Left lung (tissue), 4 donors: ENCODE measurements at regions not wholly inside any gene's neighbourhood (a gene's known extent, or its start where the extent isn't known, plus 50 kb on each side); places are given as distances from the start of the nearest gene placed in this dataset.
A peak's percentile ranks its signal among the peaks of the same experiment; 100 is the strongest.

ENCODE experiments used
- ATAC-seq: fragments of 200-7000 bp; cut with Tn5 transposase; one replicate; pipeline ENCODE4 v1.9.1; 2020; ENCODE audit warnings: moderate library complexity
- DNase-seq, 4 donors: peaks; one replicate each; pipeline ENCODE4 v3.0.0-alpha.2; 2013 to 2020
- H3K27ac ChIP-seq, 2 donors: fragments of 200-600 bp; sonication (generic) in 1 of 2; one replicate each; pipeline versions ENCODE4 v1.5.0 to v1.8.0; 2020 to 2021
- H3K27me3 ChIP-seq, 2 donors: fragments of 200-600 bp; sonication (generic) in 1 of 2; one replicate each; pipeline versions ENCODE4 v1.5.0 to v1.8.0; 2020 to 2021
- H3K36me3 ChIP-seq, 2 donors: fragments of 200-600 bp; sonication (generic) in 1 of 2; one replicate each; pipeline versions ENCODE4 v1.5.0 to v1.8.0; 2020 to 2021
- H3K4me1 ChIP-seq, 2 donors: fragments of 200-600 bp; one replicate each; pipeline ENCODE4 v1.8.0; 2021
- H3K4me3 ChIP-seq, 2 donors: fragments of 200-600 bp; sonication (generic) in 1 of 2; one replicate each; pipeline versions ENCODE4 v1.5.0 to v1.8.0; 2020 to 2021; ENCODE audit warnings: mild to moderate bottlenecking in 1 of 2
- H3K9me3 ChIP-seq, 2 donors: fragments of 200-600 bp; sonication (generic) in 1 of 2; one replicate each; pipeline versions ENCODE4 v1.5.0 to v1.8.0; 2020 to 2021
- CTCF ChIP-seq, 2 donors: fragments of 200-600 bp; sonication (generic) in 1 of 2; IDR thresholded peaks; one replicate each; pipeline versions ENCODE4 v1.5.0 to v1.8.0; 2021; ENCODE audit warnings: antibody characterized with exemption in 2 of 2
- intact Hi-C, 2 donors: fragments of 100-400 bp; cut with DNase I; formaldehyde crosslinking; loops; one replicate each; pipeline versions ENCODE4 v1.11.2 to v1.14.2; 2022
- donor health status: DM: no; HTN: yes; CAD: no.
- donor health status: DM: no; HTN: no; CAD: no.

GRCh38 chr11:45085646-45086501, 60.6 kb upstream of the PRDM11 start:
- intact Hi-C loops, result no loop called here

GRCh38 chr11:45086526-45086925, 59.9 kb upstream of the PRDM11 start:
- H3K4me1 ChIP-seq, result peaks cover 8 to 26% of the 10 kb centered on the region in 2 donors

More at GRCh38 chr11:45085646-45086501, 60.6 kb upstream of the PRDM11 start:
- no peak overlapping the region for H3K27ac ChIP-seq
- H3K4me3 ChIP-seq, result no peak overlapping the region
- TF ChIP-seq CTCF (IDR thresholded peaks at IDR 0.05), result no peak
- DNase-seq (no peak), ATAC-seq (no peak)
- peaks cover 8 to 25% of the 10 kb centered on the region in 2 donors for H3K4me1 ChIP-seq
- no peaks in the 10 kb centered on the region for H3K9me3 ChIP-seq
- H3K27me3 ChIP-seq, result no peaks in the 10 kb centered on the region
- H3K36me3 ChIP-seq, result no peaks in the 10 kb centered on the region

DNA sequence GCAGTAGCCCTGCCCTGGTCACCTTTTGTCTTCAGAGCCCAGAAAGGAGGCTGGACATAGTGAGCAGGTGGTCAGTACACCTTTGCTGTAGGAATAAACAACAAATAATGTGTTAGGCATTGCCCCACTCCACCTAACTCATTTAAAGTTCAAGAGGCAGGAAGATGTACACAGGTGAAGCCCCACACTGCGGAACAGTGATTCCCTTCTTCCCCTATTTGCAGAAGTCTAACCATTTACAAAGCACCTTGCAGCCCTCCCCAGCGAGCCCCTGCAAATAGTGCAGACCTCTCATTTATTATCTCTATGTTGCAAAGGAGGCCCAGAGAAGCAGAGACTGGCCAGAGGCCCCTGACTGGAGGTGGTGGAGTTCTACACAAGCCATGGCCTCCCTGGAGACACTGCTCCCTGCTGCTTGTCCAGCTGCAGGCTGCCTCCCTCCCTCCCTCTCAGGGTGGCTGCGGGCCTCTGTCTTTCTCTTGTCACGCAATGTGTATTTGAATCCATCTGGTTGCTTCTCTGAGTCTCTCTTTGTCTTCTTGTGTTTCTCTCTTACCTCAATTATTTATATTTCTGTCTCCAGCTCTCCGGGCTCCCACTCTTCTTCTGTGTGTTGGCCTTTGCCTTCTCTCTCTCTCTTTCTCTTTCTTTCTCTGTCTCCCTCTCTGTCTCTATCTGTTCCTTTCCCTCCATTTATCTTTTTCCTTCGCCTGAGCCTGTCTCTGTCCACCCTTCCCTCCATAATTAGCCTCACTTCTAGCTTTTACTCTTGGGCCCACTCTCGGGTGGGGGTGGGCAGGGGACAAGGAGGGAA, 59.1 kb upstream of the PRDM11 start:
- no peaks in the 10 kb centered on the region for H3K36me3 ChIP-seq
- H3K9me3 ChIP-seq, result no peaks in the 10 kb centered on the region
- H3K4me1 ChIP-seq, result peaks cover 11 to 30% of the 10 kb centered on the region in 2 donors
- H3K27me3 ChIP-seq, result no peaks in the 10 kb centered on the region
- intact Hi-C loops, result no loop called here
- TF ChIP-seq CTCF (IDR thresholded peaks at IDR 0.05), result no peak
- DNase-seq (no peak), ATAC-seq (no peak)
- no peak overlapping the region for H3K4me3 ChIP-seq
- no peak overlapping the region for H3K27ac ChIP-seq

More at GRCh38 chr11:45086526-45086925, 59.9 kb upstream of the PRDM11 start:
- DNase-seq (no peak), ATAC-seq (no peak)
- H3K27me3 ChIP-seq, result no peaks in the 10 kb centered on the region
- H3K4me3 ChIP-seq, result no peak overlapping the region
- no peaks in the 10 kb centered on the region for H3K36me3 ChIP-seq
- no peaks in the 10 kb centered on the region for H3K9me3 ChIP-seq
- TF ChIP-seq CTCF (IDR thresholded peaks at IDR 0.05), result no peak
- no peak overlapping the region for H3K27ac ChIP-seq
- intact Hi-C loops, result no loop called here

DNA sequence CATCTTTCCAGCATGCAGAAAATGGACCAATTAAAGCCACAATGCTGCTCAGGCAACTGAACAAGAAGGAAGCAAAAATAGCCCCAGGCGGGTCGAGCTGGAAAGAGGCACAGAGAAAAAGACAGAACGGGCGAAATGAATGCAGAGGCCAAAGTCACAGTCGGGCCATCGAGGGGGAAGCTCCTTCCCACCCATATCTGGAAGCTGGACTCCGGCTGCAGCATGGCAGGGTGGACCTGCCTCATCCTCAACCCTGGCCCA, 58.6 kb upstream of the PRDM11 start:
- DNase-seq (no peak), ATAC-seq (no peak)
- H3K4me1 ChIP-seq, result peaks cover 14 to 29% of the 10 kb centered on the region in 2 donors
- H3K27ac ChIP-seq, result no peak overlapping the region
- TF ChIP-seq CTCF (IDR thresholded peaks at IDR 0.05), result no peak
- no peak overlapping the region for H3K4me3 ChIP-seq
- H3K36me3 ChIP-seq, result no peaks in the 10 kb centered on the region
- intact Hi-C loops, result no loop called here
- no peaks in the 10 kb centered on the region for H3K27me3 ChIP-seq
- no peaks in the 10 kb centered on the region for H3K9me3 ChIP-seq

GRCh38 chr11:45089251-45089650, 57.2 kb upstream of the PRDM11 start:
- no peaks in the 10 kb centered on the region for H3K9me3 ChIP-seq
- ATAC-seq, result peak; percentile 81
- no peaks in the 10 kb centered on the region for H3K36me3 ChIP-seq
- peaks cover 14 to 23% of the 10 kb centered on the region in 2 donors for H3K4me1 ChIP-seq
- no peaks in the 10 kb centered on the region for H3K27me3 ChIP-seq
- no peak overlapping the region for H3K4me3 ChIP-seq
- peak in 1 of 4 donors; percentile 67 for DNase-seq
- peak overlapping the region in 1 of 2 donors; percentile 50 for H3K27ac ChIP-seq
- intact Hi-C loops, result no loop called here
- peak in 1 of 2 donors; percentile 17 for TF ChIP-seq CTCF (IDR thresholded peaks at IDR 0.05)
